ENCODE measurements at regions not wholly inside any gene's neighbourhood (a gene's known extent, or its start where the extent isn't known, plus 50 kb on each side); places are given as distances from the start of the nearest gene placed in this dataset.
"Not testable (repeated sequence)": the region's sequence is repeated elsewhere in the genome, so short reads cannot be mapped to it uniquely, and the experiment has no call there.

DNA sequence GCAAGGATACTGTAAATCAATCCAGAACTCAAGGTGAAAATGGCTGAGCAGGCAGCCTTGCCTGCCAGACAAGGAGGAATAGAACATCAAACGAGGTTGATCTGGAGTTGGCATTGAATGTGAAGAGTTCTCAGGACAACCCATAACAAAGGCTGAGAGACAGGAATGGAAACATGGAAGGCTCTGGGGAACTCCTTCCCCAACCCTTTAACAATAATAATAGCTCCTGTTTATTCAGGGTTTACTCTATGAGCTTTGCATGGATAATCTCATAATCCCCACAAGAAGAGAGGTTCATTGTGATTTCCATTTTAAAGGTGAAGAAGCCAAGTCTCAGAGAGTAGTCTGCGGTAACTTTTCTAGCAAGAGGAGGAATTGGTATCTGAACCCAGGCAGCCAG lies 151.7 kb downstream of the SOD2 start:
- intact Hi-C loops (cut with micrococcal nuclease; ENCODE audit: unreplicated experiment) = no loop called here
- CTCF ChIA-PET = no interaction called here
- POLR2A ChIA-PET = no interaction called here
- DNase-seq = no peak
- H3K9me3 ChIP-seq = no peaks in the 10 kb centered on the region
- Mint-ChIP-seq H3K4me3 (ENCODE audit: unreplicated experiment) (no peak overlapping the region), H3K36me3 (ENCODE audit: insufficient read depth, unreplicated experiment) (no peaks in the 10 kb centered on the region), H3K9me3 (ENCODE audit: unreplicated experiment) (no peaks in the 10 kb centered on the region), H3K4me1 (ENCODE audit: low read depth, unreplicated experiment) (no peaks in the 10 kb centered on the region), H3K27ac (ENCODE audit: unreplicated experiment) (no peak overlapping the region), H3K27me3 (ENCODE audit: insufficient read depth, unreplicated experiment) (peaks cover 24% of the 10 kb centered on the region)
- TF ChIP-seq CTCF (IDR thresholded peaks at IDR 0.05; ENCODE audit: insufficient read depth in 1 of 2, low read depth in 1 of 2, low read length in 1 of 2, severe bottlenecking in 1 of 2, unreplicated experiment in 1 of 2) = no peak
- no peaks in the 10 kb centered on the region for H3K27me3 ChIP-seq (replicated peaks; ENCODE audit: control insufficient read depth, insufficient read depth, low read length)
- H3K4me1 ChIP-seq = no peaks in the 10 kb centered on the region
- BruUV-seq (replicated peaks) = no TSS peak
- no peaks in the 10 kb centered on the region for H3K36me3 ChIP-seq (ENCODE audit: control insufficient read depth, insufficient read depth, low read length)
- no peak overlapping the region for H3K4me3 ChIP-seq (ENCODE audit: low read depth, low read length)

DNA sequence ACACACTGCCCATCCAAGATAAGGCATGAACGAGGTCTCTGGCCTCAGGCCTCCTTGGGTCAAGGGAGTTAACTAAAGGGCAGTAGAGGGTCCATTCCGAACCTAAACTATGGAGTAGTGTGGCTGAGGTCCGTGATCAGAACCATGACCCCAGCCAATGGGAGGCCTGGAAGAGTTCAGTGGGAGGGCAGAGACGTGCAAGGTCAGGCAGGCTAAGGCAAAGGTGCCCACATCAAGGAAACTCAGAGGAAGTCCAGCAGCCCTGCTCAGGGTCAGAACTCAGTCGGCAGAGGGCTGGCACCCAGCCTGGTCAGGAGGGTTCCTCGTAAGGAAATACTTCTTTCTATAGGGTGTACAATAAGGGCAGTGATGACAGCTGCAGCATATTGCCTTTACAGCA lies 152.2 kb downstream of the SOD2 start:
- H3K4me3 ChIP-seq (ENCODE audit: low read depth, low read length) = no peak overlapping the region
- no peaks in the 10 kb centered on the region for H3K27me3 ChIP-seq (replicated peaks; ENCODE audit: control insufficient read depth, insufficient read depth, low read length)
- Mint-ChIP-seq H3K4me1 (ENCODE audit: low read depth, unreplicated experiment) (no peaks in the 10 kb centered on the region), H3K9me3 (ENCODE audit: unreplicated experiment) (no peaks in the 10 kb centered on the region), H3K27ac (ENCODE audit: unreplicated experiment) (no peak overlapping the region), H3K36me3 (ENCODE audit: insufficient read depth, unreplicated experiment) (no peaks in the 10 kb centered on the region), H3K4me3 (ENCODE audit: unreplicated experiment) (no peak overlapping the region), H3K27me3 (ENCODE audit: insufficient read depth, unreplicated experiment) (peaks cover 24% of the 10 kb centered on the region)
- no TSS peak for BruUV-seq (replicated peaks)
- DNase-seq = no peak
- no peak for TF ChIP-seq CTCF (IDR thresholded peaks at IDR 0.05; ENCODE audit: insufficient read depth in 1 of 2, low read depth in 1 of 2, low read length in 1 of 2, severe bottlenecking in 1 of 2, unreplicated experiment in 1 of 2)
- H3K9me3 ChIP-seq = no peaks in the 10 kb centered on the region
- H3K4me1 ChIP-seq = no peaks in the 10 kb centered on the region
- intact Hi-C loops (cut with micrococcal nuclease; ENCODE audit: unreplicated experiment) = no loop called here
- ChIA-PET CTCF (no interaction called here), POLR2A (no interaction called here)
- H3K36me3 ChIP-seq (ENCODE audit: control insufficient read depth, insufficient read depth, low read length) = no peaks in the 10 kb centered on the region

DNA sequence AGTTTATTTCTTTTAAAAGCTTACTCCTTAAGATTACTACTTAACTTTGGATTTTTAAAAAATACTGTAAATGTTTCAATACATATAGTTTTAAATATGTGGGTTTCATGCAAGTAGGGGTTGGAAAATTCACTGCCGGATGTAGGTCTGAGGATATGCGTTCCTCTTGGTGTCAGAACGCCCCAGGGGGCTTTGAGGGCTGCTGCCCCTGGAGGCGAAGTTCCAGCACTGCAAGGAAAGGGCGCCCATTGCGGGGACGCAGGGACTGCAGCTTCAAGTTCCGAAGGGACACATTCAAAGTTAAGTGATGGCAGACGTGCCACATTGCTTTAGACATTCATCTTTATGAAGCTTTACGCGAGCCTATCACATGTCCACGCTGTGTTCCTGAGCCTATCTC lies 152.9 kb downstream of the SOD2 start:
- peak; percentile 46 to 71 for TF ChIP-seq CTCF (IDR thresholded peaks at IDR 0.05; ENCODE audit: insufficient read depth in 1 of 2, low read depth in 1 of 2, low read length in 1 of 2, severe bottlenecking in 1 of 2, unreplicated experiment in 1 of 2)
- H3K36me3 Mint-ChIP-seq (ENCODE audit: insufficient read depth, unreplicated experiment) = no peaks in the 10 kb centered on the region
- no TSS peak for BruUV-seq (replicated peaks)
- Histone ChIP-seq H3K27me3 (replicated peaks; ENCODE audit: control insufficient read depth, insufficient read depth, low read length) (no peaks in the 10 kb centered on the region; the same call in 1 of the 2 replicates), H3K9me3 (no peaks in the 10 kb centered on the region), H3K4me3 (ENCODE audit: low read depth, low read length) (no peak overlapping the region), H3K36me3 (ENCODE audit: control insufficient read depth, insufficient read depth, low read length) (no peaks in the 10 kb centered on the region), H3K4me1 (no peaks in the 10 kb centered on the region)
- H3K9me3 Mint-ChIP-seq (ENCODE audit: unreplicated experiment) = no peaks in the 10 kb centered on the region
- no peaks in the 10 kb centered on the region for H3K4me1 Mint-ChIP-seq (ENCODE audit: low read depth, unreplicated experiment)
- no peak overlapping the region for H3K4me3 Mint-ChIP-seq (ENCODE audit: unreplicated experiment)
- ChIA-PET CTCF (no interaction called here), POLR2A (no interaction called here)
- DNase-seq = peak; percentile 45 to 51
- H3K27me3 Mint-ChIP-seq (ENCODE audit: insufficient read depth, unreplicated experiment) = peaks cover 24% of the 10 kb centered on the region
- H3K27ac Mint-ChIP-seq (ENCODE audit: unreplicated experiment) = no peak overlapping the region
- intact Hi-C loops (cut with micrococcal nuclease; ENCODE audit: unreplicated experiment) = no loop called here

DNA sequence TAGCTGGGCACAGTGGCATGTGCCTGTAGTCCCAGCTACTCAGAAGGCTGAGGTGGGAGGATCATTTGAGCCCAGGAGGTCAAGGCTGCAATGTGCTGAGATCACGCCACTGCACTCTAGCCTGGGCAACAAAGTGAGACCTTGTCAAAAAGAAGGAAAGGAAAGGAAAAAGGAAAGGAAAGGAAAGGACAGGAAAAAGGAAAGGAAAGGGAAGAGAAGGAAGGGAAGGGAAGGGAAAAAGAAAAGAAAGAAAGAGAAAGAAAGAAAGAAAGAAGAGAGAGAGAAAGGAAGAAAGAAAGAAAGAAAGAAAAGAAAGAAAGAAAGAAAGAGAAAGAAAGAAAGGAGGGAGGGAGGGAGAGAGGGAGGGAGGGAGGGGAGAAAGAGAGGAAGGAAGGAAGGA lies 155.0 kb downstream of the SOD2 start:
- DNase-seq; H3K9me3 ChIP-seq; intact Hi-C loops (cut with micrococcal nuclease; ENCODE audit: unreplicated experiment); H3K27ac Mint-ChIP-seq (ENCODE audit: unreplicated experiment); H3K9me3 Mint-ChIP-seq (ENCODE audit: unreplicated experiment); H3K36me3 ChIP-seq (ENCODE audit: control insufficient read depth, insufficient read depth, low read length); POLR2A ChIA-PET; H3K36me3 Mint-ChIP-seq (ENCODE audit: insufficient read depth, unreplicated experiment); H3K4me3 ChIP-seq (ENCODE audit: low read depth, low read length); H3K4me1 Mint-ChIP-seq (ENCODE audit: low read depth, unreplicated experiment); H3K27me3 ChIP-seq (replicated peaks; ENCODE audit: control insufficient read depth, insufficient read depth, low read length); CTCF ChIA-PET; BruUV-seq (replicated peaks); H3K4me3 Mint-ChIP-seq (ENCODE audit: unreplicated experiment); H3K4me1 ChIP-seq: not testable (repeated sequence)
- peaks cover 13% of the 10 kb centered on the region for H3K27me3 Mint-ChIP-seq (ENCODE audit: insufficient read depth, unreplicated experiment)

All from Caco-2 (cell line).